Vagina (tissue), 2 donors: ENCODE measurements at regions not wholly inside any gene's neighbourhood (a gene's known extent, or its start where the extent isn't known, plus 50 kb on each side); places are given as distances from the start of the nearest gene placed in this dataset.

Experiments used
- POLR2A ChIP-seq, 2 donors: fragments of 450-650 bp; IDR thresholded peaks; one replicate each; pipeline ENCODE4 v1.6.1; 2017; ENCODE audit warnings: antibody characterized with exemption in 2 of 2, mild to moderate bottlenecking in 2 of 2, moderate library complexity in 2 of 2
- TF ChIP-seq, protein P1 (sequence below), 3 experiments: fragments of 450-650 bp in 2 of 3; fragments of 200-600 bp in 1 of 3; sonication (generic) in 1 of 3; IDR thresholded peaks; one replicate each; pipeline ENCODE4 v1.5.1; 2017 to 2019; ENCODE audit warnings: antibody characterized with exemption in 3 of 3, mild to moderate bottlenecking in 2 of 3, moderate library complexity in 2 of 3

DNA sequence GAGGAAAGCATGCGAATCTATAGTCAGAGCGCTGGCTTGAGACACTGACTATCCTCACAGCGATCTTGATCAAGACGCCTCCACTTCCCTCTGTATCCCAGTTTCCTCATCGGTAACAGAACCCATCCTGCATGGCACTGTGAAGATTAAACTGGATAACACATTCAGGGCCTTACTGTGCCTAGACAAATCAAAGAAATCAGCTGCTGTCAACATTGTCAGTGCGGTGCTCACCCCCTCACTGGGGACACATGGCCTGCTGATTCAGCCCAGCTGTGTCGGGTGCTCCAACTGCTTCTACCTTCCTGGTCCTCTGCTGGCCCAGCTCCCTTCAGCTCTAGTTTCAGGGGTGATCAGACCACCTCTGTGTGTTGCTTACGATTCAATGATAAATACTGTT is 268.6 kb upstream of the AGAP1 start:
- TF ChIP-seq, protein P1, sequence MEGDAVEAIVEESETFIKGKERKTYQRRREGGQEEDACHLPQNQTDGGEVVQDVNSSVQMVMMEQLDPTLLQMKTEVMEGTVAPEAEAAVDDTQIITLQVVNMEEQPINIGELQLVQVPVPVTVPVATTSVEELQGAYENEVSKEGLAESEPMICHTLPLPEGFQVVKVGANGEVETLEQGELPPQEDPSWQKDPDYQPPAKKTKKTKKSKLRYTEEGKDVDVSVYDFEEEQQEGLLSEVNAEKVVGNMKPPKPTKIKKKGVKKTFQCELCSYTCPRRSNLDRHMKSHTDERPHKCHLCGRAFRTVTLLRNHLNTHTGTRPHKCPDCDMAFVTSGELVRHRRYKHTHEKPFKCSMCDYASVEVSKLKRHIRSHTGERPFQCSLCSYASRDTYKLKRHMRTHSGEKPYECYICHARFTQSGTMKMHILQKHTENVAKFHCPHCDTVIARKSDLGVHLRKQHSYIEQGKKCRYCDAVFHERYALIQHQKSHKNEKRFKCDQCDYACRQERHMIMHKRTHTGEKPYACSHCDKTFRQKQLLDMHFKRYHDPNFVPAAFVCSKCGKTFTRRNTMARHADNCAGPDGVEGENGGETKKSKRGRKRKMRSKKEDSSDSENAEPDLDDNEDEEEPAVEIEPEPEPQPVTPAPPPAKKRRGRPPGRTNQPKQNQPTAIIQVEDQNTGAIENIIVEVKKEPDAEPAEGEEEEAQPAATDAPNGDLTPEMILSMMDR (IDR thresholded peaks at IDR 0.05) = no peak
- no peak for TF ChIP-seq POLR2A (IDR thresholded peaks at IDR 0.05)
